ENCODE measurements at regions not wholly inside any gene's neighbourhood (a gene's known extent, or its start where the extent isn't known, plus 50 kb on each side); places are given as distances from the start of the nearest gene placed in this dataset.
A peak's percentile ranks its signal among the peaks of the same experiment; 100 is the strongest.

DNA sequence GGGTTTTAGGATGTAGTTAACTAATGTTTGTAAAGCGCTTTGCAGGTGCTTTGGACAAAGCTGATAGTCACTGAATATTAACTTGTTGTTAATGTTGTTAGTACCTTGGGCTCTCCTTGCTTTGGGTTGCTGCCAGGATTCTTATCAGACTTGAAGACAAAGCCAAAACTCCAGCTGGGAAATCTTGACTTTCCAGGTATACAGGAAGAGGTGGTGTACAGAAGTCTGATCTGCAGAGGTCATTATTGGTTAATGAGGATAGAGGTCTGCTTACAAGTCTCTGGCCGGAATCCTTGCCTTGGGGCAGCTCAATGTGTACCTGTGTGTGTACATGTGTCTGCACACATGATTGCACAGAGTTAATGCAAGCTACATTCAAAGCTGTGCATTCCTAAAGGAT lies 96.0 kb upstream of the POU3F1 start:
- H3K27me3 Mint-ChIP-seq (ENCODE audit: unreplicated experiment) = peaks cover 7% of the 10 kb centered on the region
- no peak overlapping the region for H3K4me3 Mint-ChIP-seq (ENCODE audit: unreplicated experiment)

DNA sequence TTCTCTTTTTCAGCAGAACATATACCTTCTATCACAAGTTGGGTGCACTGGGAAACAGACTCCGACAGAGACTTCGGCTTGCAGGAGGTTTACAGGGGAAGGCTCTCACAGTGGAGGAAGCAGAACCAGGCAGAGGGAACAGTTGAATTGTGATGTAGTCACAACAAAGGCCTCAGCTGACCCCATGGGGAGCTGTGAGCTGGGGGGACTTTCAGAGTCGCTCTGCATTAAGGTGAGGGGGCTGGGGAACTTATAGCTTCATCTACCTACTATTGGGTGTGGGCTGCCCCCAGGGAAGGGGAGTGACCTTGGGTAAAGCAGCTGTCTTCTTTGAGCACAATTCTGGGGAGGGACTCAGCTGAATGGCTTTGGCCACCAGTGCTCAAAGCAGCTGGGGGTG lies 94.9 kb upstream of the POU3F1 start:
- DNase-seq (ENCODE audit: extremely low spot score, unreplicated experiment) = no peak
- TF ChIP-seq, protein P1, sequence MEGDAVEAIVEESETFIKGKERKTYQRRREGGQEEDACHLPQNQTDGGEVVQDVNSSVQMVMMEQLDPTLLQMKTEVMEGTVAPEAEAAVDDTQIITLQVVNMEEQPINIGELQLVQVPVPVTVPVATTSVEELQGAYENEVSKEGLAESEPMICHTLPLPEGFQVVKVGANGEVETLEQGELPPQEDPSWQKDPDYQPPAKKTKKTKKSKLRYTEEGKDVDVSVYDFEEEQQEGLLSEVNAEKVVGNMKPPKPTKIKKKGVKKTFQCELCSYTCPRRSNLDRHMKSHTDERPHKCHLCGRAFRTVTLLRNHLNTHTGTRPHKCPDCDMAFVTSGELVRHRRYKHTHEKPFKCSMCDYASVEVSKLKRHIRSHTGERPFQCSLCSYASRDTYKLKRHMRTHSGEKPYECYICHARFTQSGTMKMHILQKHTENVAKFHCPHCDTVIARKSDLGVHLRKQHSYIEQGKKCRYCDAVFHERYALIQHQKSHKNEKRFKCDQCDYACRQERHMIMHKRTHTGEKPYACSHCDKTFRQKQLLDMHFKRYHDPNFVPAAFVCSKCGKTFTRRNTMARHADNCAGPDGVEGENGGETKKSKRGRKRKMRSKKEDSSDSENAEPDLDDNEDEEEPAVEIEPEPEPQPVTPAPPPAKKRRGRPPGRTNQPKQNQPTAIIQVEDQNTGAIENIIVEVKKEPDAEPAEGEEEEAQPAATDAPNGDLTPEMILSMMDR (IDR thresholded peaks at IDR 0.05) = no peak
- no peak overlapping the region for H3K4me3 Mint-ChIP-seq (ENCODE audit: unreplicated experiment)
- peaks cover 9% of the 10 kb centered on the region for H3K27me3 Mint-ChIP-seq (ENCODE audit: unreplicated experiment)
- no peak overlapping the region for H3K27ac Mint-ChIP-seq (ENCODE audit: unreplicated experiment)
- H3K9me3 Mint-ChIP-seq (ENCODE audit: unreplicated experiment) = peaks cover 14% of the 10 kb centered on the region
- no peaks in the 10 kb centered on the region for H3K36me3 Mint-ChIP-seq (ENCODE audit: unreplicated experiment)
- H3K4me1 Mint-ChIP-seq (ENCODE audit: unreplicated experiment) = peaks cover 33% of the 10 kb centered on the region

More for the DNA sequence above, 96.0 kb upstream of the POU3F1 start:
- peaks cover 33% of the 10 kb centered on the region for H3K4me1 Mint-ChIP-seq (ENCODE audit: unreplicated experiment)
- no peaks in the 10 kb centered on the region for H3K36me3 Mint-ChIP-seq (ENCODE audit: unreplicated experiment)
- peaks cover 14% of the 10 kb centered on the region for H3K9me3 Mint-ChIP-seq (ENCODE audit: unreplicated experiment)
- no peak overlapping the region for H3K27ac Mint-ChIP-seq (ENCODE audit: unreplicated experiment)
- TF ChIP-seq, protein P1 (IDR thresholded peaks at IDR 0.05) = no peak
- DNase-seq (ENCODE audit: extremely low spot score, unreplicated experiment) = no peak

DNA sequence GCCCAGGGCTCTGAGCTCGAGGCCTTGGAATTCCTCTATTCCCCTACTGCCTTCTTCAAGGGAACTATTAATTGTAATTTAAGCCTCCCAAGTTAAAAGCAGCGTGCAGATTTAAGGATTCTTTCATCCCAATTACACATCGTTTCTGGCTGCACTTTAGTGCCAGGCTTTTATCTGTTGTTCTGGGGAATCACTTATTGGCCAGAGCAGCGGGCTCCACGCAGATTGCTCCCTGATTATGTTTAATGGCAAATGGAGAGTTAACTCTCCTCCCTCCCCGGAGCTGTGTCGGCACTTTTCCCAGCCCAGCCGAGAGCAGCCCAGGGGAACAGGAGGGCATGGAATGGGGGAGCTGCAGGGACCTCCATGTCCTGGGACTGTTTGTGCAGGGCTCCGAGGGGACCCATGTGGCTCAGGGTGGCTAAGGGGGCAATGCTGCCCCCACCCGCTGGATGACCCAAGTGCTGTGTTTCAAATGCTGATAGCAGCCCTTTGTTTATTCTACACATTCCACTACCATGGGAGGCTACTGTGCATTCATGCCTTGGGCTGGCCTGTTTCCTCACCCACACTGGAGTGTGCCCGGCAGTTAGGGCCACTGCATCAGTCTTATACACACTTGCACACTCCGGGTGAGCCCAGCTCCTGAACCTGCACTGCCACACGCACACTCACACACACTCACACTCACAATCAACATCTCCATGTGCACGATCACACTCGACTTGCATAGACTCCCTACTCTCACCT lies 93.3 kb upstream of the POU3F1 start:
- Mint-ChIP-seq H3K9me3 (ENCODE audit: unreplicated experiment) (no peaks in the 10 kb centered on the region), H3K36me3 (ENCODE audit: unreplicated experiment) (no peaks in the 10 kb centered on the region), H3K4me3 (ENCODE audit: unreplicated experiment) (no peak overlapping the region), H3K27ac (ENCODE audit: unreplicated experiment) (no peak overlapping the region), H3K4me1 (ENCODE audit: unreplicated experiment) (peaks cover 33% of the 10 kb centered on the region), H3K27me3 (ENCODE audit: unreplicated experiment) (peaks cover 11% of the 10 kb centered on the region)
- TF ChIP-seq, protein P1 (IDR thresholded peaks at IDR 0.05) = no peak
- DNase-seq (ENCODE audit: extremely low spot score, unreplicated experiment) = no peak

DNA sequence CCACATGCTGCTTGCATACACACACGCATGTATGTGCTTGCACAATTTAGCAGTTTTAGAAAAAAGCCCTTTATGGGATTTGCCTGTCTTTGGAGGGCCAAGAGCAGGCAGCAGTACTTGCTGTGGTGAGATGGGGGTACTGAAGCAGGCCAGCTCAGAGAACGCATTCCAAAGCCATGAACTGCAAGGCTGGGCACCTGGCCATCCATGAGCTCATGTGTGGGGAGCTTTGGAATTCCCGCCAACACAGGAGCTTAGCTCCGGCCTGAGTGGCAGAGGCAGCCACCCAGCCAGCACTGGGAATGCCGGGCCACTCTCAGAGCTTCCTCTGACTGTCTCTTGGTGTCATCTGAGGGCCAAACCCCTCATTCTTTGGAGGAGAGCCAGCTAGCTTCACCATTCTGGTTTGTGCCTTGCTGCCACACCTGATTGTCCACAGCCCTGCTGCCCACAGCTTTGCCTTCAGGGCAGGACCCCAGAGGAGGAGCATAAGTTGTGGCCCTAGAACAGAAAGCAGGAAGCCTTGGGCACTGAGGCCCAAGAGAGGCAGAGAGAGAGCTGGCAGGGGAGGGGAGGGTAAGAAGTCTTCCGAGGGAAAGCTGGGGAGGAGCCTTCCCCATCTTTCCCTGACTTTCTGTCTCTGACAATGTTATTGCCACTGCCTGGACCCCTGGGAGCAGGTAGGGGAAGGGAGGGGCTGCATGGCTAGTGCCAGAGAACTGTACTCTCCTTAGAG lies 92.1 kb upstream of the POU3F1 start:
- no peaks in the 10 kb centered on the region for H3K36me3 Mint-ChIP-seq (ENCODE audit: unreplicated experiment)
- H3K9me3 Mint-ChIP-seq (ENCODE audit: unreplicated experiment) = no peaks in the 10 kb centered on the region
- H3K4me3 Mint-ChIP-seq (ENCODE audit: unreplicated experiment) = peak overlapping the region; percentile 40
- peak overlapping the region; percentile 63 for H3K27ac Mint-ChIP-seq (ENCODE audit: unreplicated experiment)
- peaks cover 33% of the 10 kb centered on the region for H3K4me1 Mint-ChIP-seq (ENCODE audit: unreplicated experiment)
- peak; percentile 89 for DNase-seq (ENCODE audit: extremely low spot score, unreplicated experiment)
- peaks cover 14% of the 10 kb centered on the region for H3K27me3 Mint-ChIP-seq (ENCODE audit: unreplicated experiment)
- TF ChIP-seq, protein P1 (IDR thresholded peaks at IDR 0.05) = peak; percentile 28

DNA sequence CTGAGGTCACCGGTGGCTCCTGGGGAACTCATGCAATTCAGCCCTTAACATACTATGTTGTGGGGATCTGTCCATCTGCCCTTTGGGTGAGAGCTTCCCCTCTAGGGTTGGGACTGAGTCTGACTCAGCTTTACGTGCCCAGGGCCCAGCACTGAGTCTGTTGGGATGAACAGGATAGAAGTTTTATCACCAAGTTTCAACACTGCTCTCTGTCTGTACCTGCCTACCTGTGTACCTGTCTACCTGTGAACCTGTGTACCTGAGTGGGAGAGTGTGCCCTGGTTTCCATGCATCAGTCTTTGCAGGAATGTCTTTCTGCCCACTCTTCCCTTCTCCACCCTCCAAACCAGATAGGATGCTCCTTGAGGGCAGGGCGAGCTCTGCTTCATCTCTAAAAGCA lies 90.6 kb upstream of the POU3F1 start:
- Mint-ChIP-seq H3K27me3 (ENCODE audit: unreplicated experiment) (peaks cover 11% of the 10 kb centered on the region), H3K4me3 (ENCODE audit: unreplicated experiment) (no peak overlapping the region), H3K4me1 (ENCODE audit: unreplicated experiment) (peaks cover 38% of the 10 kb centered on the region), H3K27ac (ENCODE audit: unreplicated experiment) (no peak overlapping the region), H3K9me3 (ENCODE audit: unreplicated experiment) (no peaks in the 10 kb centered on the region), H3K36me3 (ENCODE audit: unreplicated experiment) (no peaks in the 10 kb centered on the region)
- TF ChIP-seq, protein P1 (IDR thresholded peaks at IDR 0.05) = no peak
- DNase-seq (ENCODE audit: extremely low spot score, unreplicated experiment) = no peak

All from osteocyte (in vitro differentiated cells).